ENCODE measurements at regions not wholly inside any gene's neighbourhood (a gene's known extent, or its start where the extent isn't known, plus 50 kb on each side); places are given as distances from the start of the nearest gene placed in this dataset.

- H3K4me3 ChIP-seq (ENCODE audit: low read depth, low read length) = no peak overlapping the region
- TF ChIP-seq CTCF (IDR thresholded peaks at IDR 0.05; ENCODE audit: low read depth, low read length) = no peak
- TF ChIP-seq, protein P1, sequence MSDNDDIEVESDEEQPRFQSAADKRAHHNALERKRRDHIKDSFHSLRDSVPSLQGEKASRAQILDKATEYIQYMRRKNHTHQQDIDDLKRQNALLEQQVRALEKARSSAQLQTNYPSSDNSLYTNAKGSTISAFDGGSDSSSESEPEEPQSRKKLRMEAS (IDR thresholded peaks at IDR 0.05; ENCODE audit: low read depth, low read length) = no peak
- no peak for TF ChIP-seq MYC (IDR thresholded peaks at IDR 0.05; ENCODE audit: low read depth, low read length)
- no peak for TF ChIP-seq POLR2A (IDR thresholded peaks at IDR 0.05; ENCODE audit: extremely low read depth, insufficient read length)
- DNase-seq (ENCODE audit: low read depth) = no peak
Measured at GRCh38 chr5:24294333-24294732, 350.4 kb downstream of the CDH10 start.

DNA sequence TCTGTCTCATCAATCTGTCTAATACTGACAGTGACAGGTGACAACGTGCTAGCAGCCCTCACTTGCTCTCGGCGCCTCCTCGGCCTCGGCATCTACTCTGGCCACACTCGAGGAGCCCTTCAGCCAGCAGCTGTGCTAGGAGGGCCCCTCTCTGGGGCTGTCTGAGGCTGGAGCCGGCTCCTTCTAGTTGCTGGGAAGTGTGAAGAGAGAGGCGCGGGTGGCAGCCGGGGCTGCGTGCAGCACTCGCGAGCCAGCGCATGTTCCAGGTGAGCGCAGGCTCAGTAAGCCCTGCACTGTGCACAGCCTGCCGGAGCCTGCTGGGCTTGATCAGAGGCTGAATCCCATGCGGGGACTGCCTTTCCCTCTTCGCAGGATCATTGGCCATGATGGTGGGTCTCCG, 330.7 kb downstream of the CDH10 start:
- no peak for DNase-seq (ENCODE audit: low read depth)
- no peak overlapping the region for H3K4me3 ChIP-seq (ENCODE audit: low read depth, low read length)
- no peak for TF ChIP-seq POLR2A (IDR thresholded peaks at IDR 0.05; ENCODE audit: extremely low read depth, insufficient read length)
- TF ChIP-seq, protein P1 (IDR thresholded peaks at IDR 0.05; ENCODE audit: low read depth, low read length) = no peak
- TF ChIP-seq MYC (IDR thresholded peaks at IDR 0.05; ENCODE audit: low read depth, low read length) = no peak
- no peak for TF ChIP-seq CTCF (IDR thresholded peaks at IDR 0.05; ENCODE audit: low read depth, low read length)

GRCh38 chr5:24320643-24321042, 324.1 kb downstream of the CDH10 start:
- TF ChIP-seq, protein P1 (IDR thresholded peaks at IDR 0.05; ENCODE audit: low read depth, low read length) = no peak
- TF ChIP-seq CTCF (IDR thresholded peaks at IDR 0.05; ENCODE audit: low read depth, low read length) (no peak), POLR2A (IDR thresholded peaks at IDR 0.05; ENCODE audit: extremely low read depth, insufficient read length) (no peak), MYC (IDR thresholded peaks at IDR 0.05; ENCODE audit: low read depth, low read length) (no peak)
- DNase-seq (ENCODE audit: low read depth) = no peak
- no peak overlapping the region for H3K4me3 ChIP-seq (ENCODE audit: low read depth, low read length)

GRCh38 chr5:24325306-24325832, 319.4 kb downstream of the CDH10 start:
- no peak for DNase-seq (ENCODE audit: low read depth)
- no peak overlapping the region for H3K4me3 ChIP-seq (ENCODE audit: low read depth, low read length)
- TF ChIP-seq MYC (IDR thresholded peaks at IDR 0.05; ENCODE audit: low read depth, low read length) = no peak
- TF ChIP-seq POLR2A (IDR thresholded peaks at IDR 0.05; ENCODE audit: extremely low read depth, insufficient read length) = no peak
- TF ChIP-seq, protein P1 (IDR thresholded peaks at IDR 0.05; ENCODE audit: low read depth, low read length) = no peak
- no peak for TF ChIP-seq CTCF (IDR thresholded peaks at IDR 0.05; ENCODE audit: low read depth, low read length)

DNA sequence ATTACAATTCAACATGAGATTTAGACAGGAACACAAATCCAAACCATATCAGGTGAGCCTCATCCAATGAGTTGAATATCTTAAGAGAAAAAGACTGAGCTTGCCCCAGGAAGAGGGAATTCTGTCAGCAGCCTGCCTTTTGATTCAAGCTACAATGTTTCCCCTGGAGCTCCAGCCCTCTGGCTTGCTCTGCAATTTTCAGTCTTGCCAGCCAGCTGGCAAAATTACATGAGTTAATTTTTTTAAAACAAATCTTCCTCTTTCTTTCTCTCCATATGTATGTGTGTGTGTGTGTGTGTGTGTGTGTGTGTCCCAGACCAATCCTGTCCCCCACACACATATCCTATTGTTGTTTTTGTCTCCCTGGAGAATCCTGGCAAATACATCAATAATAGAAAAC, 313.2 kb downstream of the CDH10 start:
- no peak overlapping the region for H3K4me3 ChIP-seq (ENCODE audit: low read depth, low read length)
- no peak for DNase-seq (ENCODE audit: low read depth)
- TF ChIP-seq, protein P1 (IDR thresholded peaks at IDR 0.05; ENCODE audit: low read depth, low read length) = no peak
- TF ChIP-seq MYC (IDR thresholded peaks at IDR 0.05; ENCODE audit: low read depth, low read length) (no peak), CTCF (IDR thresholded peaks at IDR 0.05; ENCODE audit: low read depth, low read length) (no peak), POLR2A (IDR thresholded peaks at IDR 0.05; ENCODE audit: extremely low read depth, insufficient read length) (no peak)
